Hepatocyte (in vitro differentiated cells): ENCODE measurements at regions not wholly inside any gene's neighbourhood (a gene's known extent, or its start where the extent isn't known, plus 50 kb on each side); places are given as distances from the start of the nearest gene placed in this dataset.

Experiments
- DNase-seq: peaks from one replicate; pipeline ENCODE4 v3.0.0-alpha.2; 2016; ENCODE audit warnings: low spot score
- H2AFZ ChIP-seq: fragments of 200-600 bp; sonication (generic); 2 replicates; pipeline ENCODE4 v1.6.0; 2016; ENCODE audit warnings: antibody characterized with exemption, mild to moderate bottlenecking
- H3K27ac ChIP-seq: fragments of 200-600 bp; sonication (generic); 2 replicates; pipeline ENCODE4 v1.5.1; 2016; ENCODE audit warnings: mild to moderate bottlenecking
- H3K27me3 ChIP-seq: fragments of 200-600 bp; sonication (generic); 2 replicates; pipeline ENCODE4 v1.6.1; 2016
- H3K36me3 ChIP-seq: fragments of 200-600 bp; sonication (generic); replicated peaks from 2 replicates; pipeline ENCODE4 v1.5.1; 2016; ENCODE audit warnings: low read depth; ENCODE audit not compliant: insufficient read depth
- H3K4me1 ChIP-seq: fragments of 200-600 bp; sonication (generic); 2 replicates; pipeline ENCODE4 v1.5.1; 2016; ENCODE audit warnings: mild to moderate bottlenecking, moderate library complexity; ENCODE audit not compliant: insufficient read depth
- H3K4me2 ChIP-seq: fragments of 200-600 bp; sonication (generic); 2 replicates; pipeline ENCODE4 v1.6.0; 2016
- H3K4me3 ChIP-seq: fragments of 200-600 bp; sonication (generic); 2 replicates; pipeline ENCODE4 v1.5.1; 2016; ENCODE audit warnings: mild to moderate bottlenecking
- H3K79me2 ChIP-seq: fragments of 200-600 bp; sonication (generic); 2 replicates; pipeline ENCODE4 v1.6.0; 2017; ENCODE audit warnings: mild to moderate bottlenecking
- H3K9me2 ChIP-seq: fragments of 200-600 bp; sonication (generic); replicated peaks from 2 replicates; pipeline ENCODE4 v1.6.0; 2017; ENCODE audit warnings: mild to moderate bottlenecking; ENCODE audit not compliant: insufficient read depth
- H3K9me3 ChIP-seq: fragments of 200-600 bp; sonication (generic); 2 replicates; pipeline ENCODE4 v1.5.1; 2016; ENCODE audit warnings: low read depth, mild to moderate bottlenecking
- H4K20me1 ChIP-seq: fragments of 200-600 bp; sonication (generic); 2 replicates; pipeline ENCODE4 v1.6.0; 2016; ENCODE audit warnings: mild to moderate bottlenecking; ENCODE audit not compliant: insufficient read depth, poor library complexity, severe bottlenecking
- CTCF ChIP-seq: fragments of 200-600 bp; sonication (generic); IDR thresholded peaks from 2 replicates; pipeline ENCODE4 v1.5.1; 2016; ENCODE audit warnings: antibody characterized with exemption, mild to moderate bottlenecking; ENCODE audit not compliant: poor library complexity
- EZH2 ChIP-seq: fragments of 200-600 bp; sonication (generic); IDR thresholded peaks from 2 replicates; pipeline ENCODE4 v1.6.1; 2016; ENCODE audit warnings: antibody characterized with exemption, mild to moderate bottlenecking, borderline replicate concordance
- EZH2phosphoT487 ChIP-seq: fragments of 200-600 bp; sonication (generic); IDR thresholded peaks from one replicate; pipeline ENCODE4 v1.6.1; 2018; ENCODE audit warnings: antibody characterized with exemption, mild to moderate bottlenecking, low read depth, moderate library complexity; ENCODE audit not compliant: unreplicated experiment, severe bottlenecking
- WGBS: methylation state at CpG from one replicate; pipeline ENCODE4 v1.1.6; 2016; ENCODE audit warnings: low lambda C conversion rate; ENCODE audit errors: missing lambda C conversion rate; 5-methylcytosine and 5-hydroxymethylcytosine counted together

- TF ChIP-seq CTCF (no peak), EZH2phosphoT487 (no peak), EZH2 (no peak)
- Histone ChIP-seq H3K9me3 (no peaks in the 10 kb centered on the region), H3K27me3 (no peaks in the 10 kb centered on the region), H3K4me1 (no peaks in the 10 kb centered on the region), H3K27ac (no peak overlapping the region), H4K20me1 (no peaks in the 10 kb centered on the region), H3K4me3 (no peak overlapping the region), H3K79me2 (no peaks in the 10 kb centered on the region), H3K36me3 (no peaks in the 10 kb centered on the region), H3K9me2 (no peaks in the 10 kb centered on the region), H3K4me2 (no peak overlapping the region), H2AFZ (no peak overlapping the region)
- WGBS = 84% methylated on average over 2 of the region's 2 CpGs
- DNase-seq = no peak
Measured at GRCh38 chr11:127379686-127380085, 379.1 kb upstream of the KIRREL3 start.

GRCh38 chr11:127376301-127376700 lies 375.7 kb upstream of the KIRREL3 start:
- TF ChIP-seq EZH2phosphoT487 (no peak), EZH2 (no peak), CTCF (no peak)
- Histone ChIP-seq H3K9me3 (no peaks in the 10 kb centered on the region), H2AFZ (no peak overlapping the region), H3K79me2 (no peaks in the 10 kb centered on the region), H3K36me3 (no peaks in the 10 kb centered on the region), H3K27me3 (no peaks in the 10 kb centered on the region), H3K4me3 (no peak overlapping the region), H4K20me1 (no peaks in the 10 kb centered on the region), H3K27ac (no peak overlapping the region), H3K9me2 (no peaks in the 10 kb centered on the region), H3K4me1 (no peaks in the 10 kb centered on the region), H3K4me2 (no peak overlapping the region)
- DNase-seq = no peak
- WGBS = 97% methylated on average over 2 of the region's 2 CpGs

GRCh38 chr11:127369356-127369755 lies 368.8 kb upstream of the KIRREL3 start:
- Histone ChIP-seq H3K79me2 (no peaks in the 10 kb centered on the region), H3K9me2 (no peaks in the 10 kb centered on the region), H3K4me1 (no peaks in the 10 kb centered on the region), H3K36me3 (no peaks in the 10 kb centered on the region), H3K27me3 (no peaks in the 10 kb centered on the region), H3K4me2 (no peak overlapping the region), H2AFZ (no peak overlapping the region), H3K27ac (no peak overlapping the region), H3K4me3 (no peak overlapping the region), H4K20me1 (no peaks in the 10 kb centered on the region), H3K9me3 (no peaks in the 10 kb centered on the region)
- TF ChIP-seq EZH2phosphoT487 = no peak
- TF ChIP-seq CTCF = no peak
- TF ChIP-seq EZH2 = no peak
- no peak for DNase-seq
- WGBS = 86% methylated on average over 8 of the region's 8 CpGs

GRCh38 chr11:127362754-127363308 lies 362.3 kb upstream of the KIRREL3 start:
- H3K27me3 ChIP-seq = no peaks in the 10 kb centered on the region
- no peak for TF ChIP-seq EZH2phosphoT487
- no peak overlapping the region for H2AFZ ChIP-seq
- no peaks in the 10 kb centered on the region for H3K36me3 ChIP-seq
- H3K79me2 ChIP-seq = no peaks in the 10 kb centered on the region
- no peaks in the 10 kb centered on the region for H4K20me1 ChIP-seq
- H3K9me3 ChIP-seq = no peaks in the 10 kb centered on the region
- DNase-seq = no peak
- H3K4me3 ChIP-seq = no peak overlapping the region
- H3K27ac ChIP-seq = no peak overlapping the region
- H3K4me2 ChIP-seq = peak overlapping the region; percentile 46
- H3K4me1 ChIP-seq = no peaks in the 10 kb centered on the region
- H3K9me2 ChIP-seq = no peaks in the 10 kb centered on the region
- 80% methylated on average over 14 of the region's 14 CpGs for WGBS
